Ishikawa (cell line): ENCODE measurements at regions not wholly inside any gene's neighbourhood (a gene's known extent, or its start where the extent isn't known, plus 50 kb on each side); places are given as distances from the start of the nearest gene placed in this dataset.

ENCODE experiments used
- CEBPB ChIP-seq: IDR thresholded peaks from 2 replicates; pipeline ENCODE4 v1.6.1; 2012
- CREB1 ChIP-seq: IDR thresholded peaks from 2 replicates; pipeline ENCODE4 v1.6.1; 2012; ENCODE audit warnings: low read depth
- EGR1 ChIP-seq: IDR thresholded peaks from 2 replicates; pipeline ENCODE4 v1.6.1; 2012
- EP300 ChIP-seq: IDR thresholded peaks from 2 replicates; pipeline ENCODE4 v1.6.1; 2012; ENCODE audit warnings: borderline replicate concordance
- FOXM1 ChIP-seq: IDR thresholded peaks from 2 replicates; pipeline ENCODE4 v1.6.1; 2012; ENCODE audit warnings: low read depth, borderline replicate concordance
- MAX ChIP-seq: IDR thresholded peaks from 2 replicates; pipeline ENCODE4 v1.6.1; 2012
- RAD21 ChIP-seq: IDR thresholded peaks from 2 replicates; pipeline ENCODE4 v1.6.1; 2012; ENCODE audit warnings: low read depth
- REST ChIP-seq: IDR thresholded peaks from 2 replicates; pipeline ENCODE4 v1.6.1; 2012; ENCODE audit warnings: low read depth, mild to moderate bottlenecking
- TAF1 ChIP-seq: IDR thresholded peaks from 2 replicates; pipeline ENCODE4 v1.6.1; 2012; ENCODE audit warnings: low read depth, mild to moderate bottlenecking
- TCF12 ChIP-seq: IDR thresholded peaks from 2 replicates; pipeline ENCODE4 v1.6.1; 2012; ENCODE audit warnings: low read depth
- TEAD4 ChIP-seq: IDR thresholded peaks from 2 replicates; pipeline ENCODE4 v1.6.1; 2012
- USF1 ChIP-seq: IDR thresholded peaks from 2 replicates; pipeline ENCODE4 v1.6.1; 2012
- YY1 ChIP-seq: IDR thresholded peaks from 2 replicates; pipeline ENCODE4 v1.6.1; 2012; ENCODE audit warnings: low read depth
- ZBTB7A ChIP-seq: IDR thresholded peaks from 2 replicates; pipeline ENCODE4 v1.6.1; 2012; ENCODE audit warnings: low read depth

- no peak for TF ChIP-seq YY1
- TF ChIP-seq CREB1 = no peak
- TF ChIP-seq MAX = no peak
- TF ChIP-seq EGR1 = no peak
- TF ChIP-seq FOXM1 = no peak
- no peak for TF ChIP-seq REST
- no peak for TF ChIP-seq RAD21
- TF ChIP-seq EP300 = no peak
- no peak for TF ChIP-seq CEBPB
- no peak for TF ChIP-seq ZBTB7A
- TF ChIP-seq TEAD4 = no peak
- no peak for TF ChIP-seq TAF1
- TF ChIP-seq TCF12 = no peak
- TF ChIP-seq USF1 = no peak
Observed at GRCh38 chr5:118185018-118185417, 803.3 kb downstream of the DTWD2 start.
